Lower lobe of right lung (tissue), 2 donors: ENCODE measurements at regions not wholly inside any gene's neighbourhood (a gene's known extent, or its start where the extent isn't known, plus 50 kb on each side); places are given as distances from the start of the nearest gene placed in this dataset.

Experiments
- ATAC-seq, 2 donors: fragments of 200-7000 bp; cut with Tn5 transposase; one replicate each; pipeline ENCODE4 v1.9.1; 2020 to 2022; ENCODE audit warnings: mild to moderate bottlenecking in 2 of 2, moderate library complexity in 2 of 2
- DNase-seq: peaks from one replicate; pipeline ENCODE4 v3.0.0-alpha.2; 2020
- H3K27ac ChIP-seq: fragments of 200-600 bp; one replicate; pipeline ENCODE4 v1.8.0; 2022
- H3K27me3 ChIP-seq: fragments of 200-600 bp; one replicate; pipeline ENCODE4 v1.8.0; 2022; ENCODE audit warnings: low read depth
- H3K36me3 ChIP-seq: fragments of 200-600 bp; one replicate; pipeline ENCODE4 v1.8.0; 2022; ENCODE audit warnings: mild to moderate bottlenecking
- H3K4me1 ChIP-seq: fragments of 200-600 bp; one replicate; pipeline ENCODE4 v1.8.0; 2022
- H3K4me3 ChIP-seq: fragments of 200-600 bp; one replicate; pipeline ENCODE4 v1.8.0; 2022; ENCODE audit warnings: mild to moderate bottlenecking
- H3K9me3 ChIP-seq: fragments of 200-600 bp; one replicate; pipeline ENCODE4 v1.8.0; 2022
- CTCF ChIP-seq: fragments of 200-600 bp; IDR thresholded peaks from one replicate; pipeline ENCODE4 v1.8.0; 2022; ENCODE audit warnings: antibody characterized with exemption, mild to moderate bottlenecking
- intact Hi-C: fragments of 100-400 bp; cut with DNase I; formaldehyde crosslinking; loops from one replicate; pipeline ENCODE4 v1.11.0; 2022
- donor health status: DM: no; HTN: yes; CAD: no; lungs with severe emphysema.

GRCh38 chr14:40494483-40494882 is 1062.2 kb upstream of the FBXO33 start:
- no peak for ATAC-seq
- Histone ChIP-seq H3K27me3 (no peaks in the 10 kb centered on the region), H3K36me3 (no peaks in the 10 kb centered on the region), H3K4me1 (no peaks in the 10 kb centered on the region), H3K9me3 (no peaks in the 10 kb centered on the region), H3K27ac (no peak overlapping the region), H3K4me3 (no peak overlapping the region)
- intact Hi-C loops = no loop called here
- DNase-seq = no peak
- no peak for TF ChIP-seq CTCF

GRCh38 chr14:40487824-40488223 is 1055.6 kb upstream of the FBXO33 start:
- H3K36me3 ChIP-seq = no peaks in the 10 kb centered on the region
- no peak for DNase-seq
- intact Hi-C loops = no loop called here
- no peak for ATAC-seq
- TF ChIP-seq CTCF = no peak
- no peak overlapping the region for H3K27ac ChIP-seq
- no peaks in the 10 kb centered on the region for H3K4me1 ChIP-seq
- H3K27me3 ChIP-seq = no peaks in the 10 kb centered on the region
- no peaks in the 10 kb centered on the region for H3K9me3 ChIP-seq
- no peak overlapping the region for H3K4me3 ChIP-seq

GRCh38 chr14:40485688-40486087 is 1053.5 kb upstream of the FBXO33 start:
- intact Hi-C loops = no loop called here
- DNase-seq = no peak
- no peaks in the 10 kb centered on the region for H3K4me1 ChIP-seq
- H3K27me3 ChIP-seq = no peaks in the 10 kb centered on the region
- no peak overlapping the region for H3K27ac ChIP-seq
- H3K36me3 ChIP-seq = no peaks in the 10 kb centered on the region
- H3K9me3 ChIP-seq = no peaks in the 10 kb centered on the region
- ATAC-seq = no peak
- no peak for TF ChIP-seq CTCF
- no peak overlapping the region for H3K4me3 ChIP-seq

GRCh38 chr14:40476005-40476404 is 1043.8 kb upstream of the FBXO33 start:
- no peak for ATAC-seq
- no peak overlapping the region for H3K4me3 ChIP-seq
- H3K36me3 ChIP-seq = no peaks in the 10 kb centered on the region
- no peak for TF ChIP-seq CTCF
- H3K27ac ChIP-seq = no peak overlapping the region
- no peaks in the 10 kb centered on the region for H3K27me3 ChIP-seq
- intact Hi-C loops = no loop called here
- no peak for DNase-seq
- H3K4me1 ChIP-seq = no peaks in the 10 kb centered on the region
- no peaks in the 10 kb centered on the region for H3K9me3 ChIP-seq

GRCh38 chr14:40467969-40468368 is 1035.7 kb upstream of the FBXO33 start:
- Histone ChIP-seq H3K4me1 (no peaks in the 10 kb centered on the region), H3K36me3 (no peaks in the 10 kb centered on the region), H3K4me3 (no peak overlapping the region), H3K9me3 (no peaks in the 10 kb centered on the region), H3K27ac (no peak overlapping the region), H3K27me3 (no peaks in the 10 kb centered on the region)
- intact Hi-C loops = no loop called here
- ATAC-seq (no peak), DNase-seq (no peak)
- TF ChIP-seq CTCF = no peak

GRCh38 chr14:40464531-40464930 is 1032.3 kb upstream of the FBXO33 start:
- peak in 1 of 2 donors; percentile 45 for ATAC-seq
- no peaks in the 10 kb centered on the region for H3K4me1 ChIP-seq
- no peaks in the 10 kb centered on the region for H3K36me3 ChIP-seq
- no peaks in the 10 kb centered on the region for H3K9me3 ChIP-seq
- TF ChIP-seq CTCF = no peak
- no peaks in the 10 kb centered on the region for H3K27me3 ChIP-seq
- intact Hi-C loops = no loop called here
- H3K4me3 ChIP-seq = no peak overlapping the region
- no peak overlapping the region for H3K27ac ChIP-seq
- DNase-seq = no peak
